ENCODE measurements at regions not wholly inside any gene's neighbourhood (a gene's known extent, or its start where the extent isn't known, plus 50 kb on each side); places are given as distances from the start of the nearest gene placed in this dataset.

GRCh38 chr4:81600520-81601357 lies 129.0 kb upstream of the RASGEF1B start:
- H3K4me2 ChIP-seq (ENCODE audit: insufficient read depth in 1 of 2, low read depth in 2 of 2, low read length in 2 of 2): no peak overlapping the region
- CTCF ChIA-PET (ENCODE audit: partially characterized antibody): interaction anchor here (1.2 kb wide), 1 partner anchor 87 kb away, joined by 3 read pairs; no protein-coding TSS in a partner anchor
- H4K91ac ChIP-seq (replicated peaks; ENCODE audit: insufficient read length, low read length): no peak overlapping the region

More at GRCh38 chr4:81600520-81601357, 129.0 kb upstream of the RASGEF1B start:
- Histone ChIP-seq H3K18ac (ENCODE audit: extremely low read depth, low read length) (no peak overlapping the region), H3K79me1 (ENCODE audit: low read depth, low read length) (no peaks in the 10 kb centered on the region), H3K36me3 (ENCODE audit: control insufficient read depth in 2 of 4, insufficient read depth in 4 of 4, low read length in 3 of 4) (no peaks in the 10 kb centered on the region; a peak in 1 of 8 replicates), H2BK12ac (ENCODE audit: low read depth, low read length) (no peak overlapping the region), H3K9ac (replicated peaks in 1 of 4; ENCODE audit: extremely low read depth in 1 of 4, low read depth in 3 of 4, low read length in 3 of 4) (no peak overlapping the region), H3K27ac (ENCODE audit: low read depth, low read length) (no peak overlapping the region), H3K79me2 (ENCODE audit: control insufficient read depth in 1 of 2, insufficient read depth in 2 of 2, low read length in 2 of 2) (no peaks in the 10 kb centered on the region), H2AK5ac (ENCODE audit: low read depth, low read length) (no peak overlapping the region), H3K27me3 (replicated peaks in 1 of 4; ENCODE audit: control insufficient read depth in 3 of 4, extremely low read depth in 1 of 4, insufficient read depth in 3 of 4, low read length in 3 of 4) (no peaks in the 10 kb centered on the region), H2BK15ac (ENCODE audit: low read length) (no peak overlapping the region), H3K9me3 (ENCODE audit: insufficient read depth in 2 of 2, low read depth in 1 of 2, low read length in 1 of 2) (no peaks in the 10 kb centered on the region; a peak in 1 of 4 replicates), H3K4me1 (replicated peaks in 1 of 4; ENCODE audit: control insufficient read depth in 3 of 4, insufficient read depth in 4 of 4, low read length in 3 of 4) (peaks cover 0 to 12% (median 3%) of the 10 kb centered on the region in 4 experiments; a peak in 2 of 7 replicates), H2BK120ac (replicated peaks; ENCODE audit: low read depth, low read length) (no peak overlapping the region), H3K56ac (replicated peaks; ENCODE audit: insufficient read length, low read depth, low read length) (no peak overlapping the region), H4K5ac (ENCODE audit: insufficient read length, low read depth, low read length) (no peak overlapping the region), H3K14ac (ENCODE audit: insufficient read length) (no peak overlapping the region), H2BK20ac (ENCODE audit: low read length) (no peak overlapping the region), H2AFZ (ENCODE audit: low read length) (no peak overlapping the region), H3K4me3 (ENCODE audit: extremely low read depth in 1 of 4, insufficient read depth in 2 of 4, low read depth in 3 of 4, low read length in 4 of 4) (no peak overlapping the region), H3K23me2 (ENCODE audit: low read depth, low read length) (no peaks in the 10 kb centered on the region), H3K4ac (replicated peaks; ENCODE audit: insufficient read length, low read depth, low read length) (no peak overlapping the region), H3K23ac (ENCODE audit: insufficient read length) (no peak overlapping the region), H4K8ac (ENCODE audit: extremely low read depth, insufficient read depth, low read length) (no peak overlapping the region), H2BK5ac (ENCODE audit: low read depth, low read length) (no peak overlapping the region), H4K20me1 (replicated peaks in 1 of 2; ENCODE audit: control insufficient read depth in 1 of 2, insufficient read depth in 2 of 2, low read length in 2 of 2) (no peaks in the 10 kb centered on the region)
- TF ChIP-seq ASH2L (IDR thresholded peaks at IDR 0.05; ENCODE audit: low read length): no peak
- no peak for TF ChIP-seq SAP30 (IDR thresholded peaks at IDR 0.05; ENCODE audit: insufficient read depth, insufficient replicate concordance, low read length)
- TF ChIP-seq NRF1 (IDR thresholded peaks at IDR 0.05; ENCODE audit: low read depth, low read length): no peak
- no peak for TF ChIP-seq SP1 (IDR thresholded peaks at IDR 0.05; ENCODE audit: low read depth, low read length)
- no peak for TF ChIP-seq ATF2 (IDR thresholded peaks at IDR 0.05; ENCODE audit: low read length)
- TF ChIP-seq GABPA (IDR thresholded peaks at IDR 0.05; ENCODE audit: borderline replicate concordance, insufficient read depth, low read length): no peak
- 88% methylated on average over 18 of the region's 18 CpGs; no CpG with 5 or more reads in 1 of the 2 experiments for WGBS, 2 experiments (ENCODE audit: extremely low coverage in 1 of 2, insufficient coverage in 1 of 2, insufficient read length in 1 of 2, insufficient replicate concordance in 2 of 2, low coverage in 1 of 2, low lambda C conversion rate in 2 of 2, missing lambda C conversion rate in 1 of 2)
- DNase-seq (ENCODE audit: low read depth in 1 of 2, low spot score in 2 of 2) (no peak), FAIRE-seq (peak; percentile 57)
- POLR2A ChIA-PET (ENCODE audit: partially characterized antibody): no interaction called here

Data from H1 (cell line).